22Rv1 (cell line): ENCODE measurements at regions not wholly inside any gene's neighbourhood (a gene's known extent, or its start where the extent isn't known, plus 50 kb on each side); places are given as distances from the start of the nearest gene placed in this dataset.

Source experiments
- CTCF ChIP-seq: fragments of 450-650 bp; IDR thresholded peaks from 2 replicates; pipeline ENCODE4 v1.5.1; 2017; ENCODE audit warnings: mild to moderate bottlenecking
- ZFX ChIP-seq: fragments of 450-650 bp; IDR thresholded peaks from 2 replicates; pipeline ENCODE4 v1.6.1; 2017; ENCODE audit warnings: antibody characterized with exemption, borderline replicate concordance

GRCh38 chr1:30213936-30214335, 509.4 kb downstream of the MATN1 start:
- no peak for TF ChIP-seq CTCF
- TF ChIP-seq ZFX = no peak
